ENCODE measurements at regions not wholly inside any gene's neighbourhood (a gene's known extent, or its start where the extent isn't known, plus 50 kb on each side); places are given as distances from the start of the nearest gene placed in this dataset.

DNA sequence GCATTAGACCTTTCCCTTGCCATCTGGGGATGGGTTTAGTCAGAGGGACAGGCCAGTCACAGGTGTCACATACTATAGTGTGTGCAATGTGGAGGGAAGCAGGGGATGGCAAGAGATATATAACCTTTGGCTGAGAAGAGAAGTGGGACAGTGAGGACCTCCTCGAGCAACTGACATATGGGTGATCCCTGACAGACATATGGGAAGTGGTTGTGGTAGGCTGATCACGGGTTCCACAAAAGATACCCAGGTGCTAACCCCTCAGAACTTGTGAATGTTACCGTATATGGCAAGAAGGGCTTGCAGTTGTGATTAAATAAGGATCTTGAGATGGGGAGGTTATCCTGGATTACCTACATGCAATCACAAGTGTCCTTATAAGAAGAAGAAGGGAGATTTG lies 188.1 kb upstream of the MPHOSPH6 start:
- no peak for DNase-seq (ENCODE audit: low spot score)
- TF ChIP-seq, protein P1, sequence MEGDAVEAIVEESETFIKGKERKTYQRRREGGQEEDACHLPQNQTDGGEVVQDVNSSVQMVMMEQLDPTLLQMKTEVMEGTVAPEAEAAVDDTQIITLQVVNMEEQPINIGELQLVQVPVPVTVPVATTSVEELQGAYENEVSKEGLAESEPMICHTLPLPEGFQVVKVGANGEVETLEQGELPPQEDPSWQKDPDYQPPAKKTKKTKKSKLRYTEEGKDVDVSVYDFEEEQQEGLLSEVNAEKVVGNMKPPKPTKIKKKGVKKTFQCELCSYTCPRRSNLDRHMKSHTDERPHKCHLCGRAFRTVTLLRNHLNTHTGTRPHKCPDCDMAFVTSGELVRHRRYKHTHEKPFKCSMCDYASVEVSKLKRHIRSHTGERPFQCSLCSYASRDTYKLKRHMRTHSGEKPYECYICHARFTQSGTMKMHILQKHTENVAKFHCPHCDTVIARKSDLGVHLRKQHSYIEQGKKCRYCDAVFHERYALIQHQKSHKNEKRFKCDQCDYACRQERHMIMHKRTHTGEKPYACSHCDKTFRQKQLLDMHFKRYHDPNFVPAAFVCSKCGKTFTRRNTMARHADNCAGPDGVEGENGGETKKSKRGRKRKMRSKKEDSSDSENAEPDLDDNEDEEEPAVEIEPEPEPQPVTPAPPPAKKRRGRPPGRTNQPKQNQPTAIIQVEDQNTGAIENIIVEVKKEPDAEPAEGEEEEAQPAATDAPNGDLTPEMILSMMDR (conservative IDR thresholded peaks at IDR 0.05; ENCODE audit: low read depth): no peak
- POLR2A ChIA-PET (ENCODE audit: low non-redundant PET): no interaction called here
- CTCF ChIA-PET: interaction anchor here (0.7 kb wide), 1 partner anchor 584 kb away, joined by 6 read pairs; no protein-coding TSS in a partner anchor
- no peak overlapping the region for H3K27ac ChIP-seq

DNA sequence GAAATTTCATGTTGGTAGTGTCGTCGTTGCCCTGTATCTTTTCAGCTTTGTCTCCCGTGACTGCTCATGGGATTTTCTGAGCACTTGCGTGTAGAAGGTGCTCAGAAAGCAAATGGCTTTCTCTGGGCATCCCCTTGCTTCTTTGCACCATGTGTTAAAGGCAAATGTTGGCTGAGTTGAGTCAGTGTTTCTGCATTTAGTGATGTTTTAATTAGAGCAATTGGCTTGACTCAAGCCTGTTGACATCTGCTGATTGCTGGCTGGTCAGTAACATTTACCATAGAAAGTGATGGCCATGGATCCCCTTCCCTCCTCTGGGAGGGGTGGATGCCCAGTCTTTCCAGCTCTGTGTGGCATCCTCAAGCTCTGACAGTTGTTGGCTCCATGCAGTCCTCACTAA lies 187.2 kb upstream of the MPHOSPH6 start:
- H3K27ac ChIP-seq: no peak overlapping the region
- CTCF ChIA-PET: interaction anchor here (0.7 kb wide), 1 partner anchor 583 kb away, joined by 6 read pairs; no protein-coding TSS in a partner anchor
- no peak for DNase-seq (ENCODE audit: low spot score)
- TF ChIP-seq, protein P1 (conservative IDR thresholded peaks at IDR 0.05; ENCODE audit: low read depth): no peak
- POLR2A ChIA-PET (ENCODE audit: low non-redundant PET): no interaction called here

DNA sequence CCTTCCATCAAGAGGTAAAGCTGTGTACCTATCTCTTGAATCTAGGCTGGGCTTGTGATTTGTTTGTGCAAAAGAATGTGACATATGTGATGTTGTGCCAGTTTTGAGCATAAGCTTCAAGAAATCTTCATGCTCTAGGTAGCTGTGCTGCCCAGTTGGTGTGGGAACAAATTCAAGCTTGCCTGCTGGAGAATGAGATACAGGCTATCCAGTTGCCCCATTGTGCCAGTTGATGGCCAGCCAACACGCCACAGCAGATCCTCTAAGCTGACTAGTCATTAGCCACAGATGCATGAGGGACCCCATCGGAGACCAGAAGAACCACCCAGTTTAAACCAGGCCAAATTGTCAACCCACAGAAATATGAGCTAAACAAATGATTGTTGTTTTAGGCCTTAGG lies 180.5 kb upstream of the MPHOSPH6 start:
- no peak overlapping the region for H3K27ac ChIP-seq
- CTCF ChIA-PET: interaction anchor here (0.5 to 1.2 kb wide), 2 partner anchors 87 to 120 kb away, joined by 3 to 4 read pairs; no protein-coding TSS in a partner anchor
- TF ChIP-seq, protein P1 (conservative IDR thresholded peaks at IDR 0.05; ENCODE audit: low read depth): no peak
- POLR2A ChIA-PET (ENCODE audit: low non-redundant PET): no interaction called here
- no peak for DNase-seq (ENCODE audit: low spot score)

DNA sequence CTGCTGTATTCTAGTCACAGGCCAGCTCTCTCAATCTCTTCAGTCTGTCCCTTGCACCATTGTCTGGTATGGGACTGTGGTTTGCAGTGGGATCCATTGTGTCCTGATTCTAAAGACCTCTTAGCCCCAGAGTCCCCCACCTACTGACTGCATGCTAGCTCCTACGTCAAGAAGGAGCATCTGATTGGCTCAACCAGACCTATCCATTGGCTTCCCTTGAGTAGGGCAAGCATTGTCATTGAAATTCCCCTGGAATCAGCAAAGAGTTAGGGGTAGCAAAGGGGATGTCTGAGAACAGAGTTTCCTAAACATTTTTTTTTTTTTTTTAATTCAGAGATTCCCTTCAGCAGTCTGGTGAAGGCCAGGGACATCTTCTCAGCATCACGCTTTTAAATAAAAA lies 175.3 kb upstream of the MPHOSPH6 start:
- ChIA-PET POLR2A (ENCODE audit: low non-redundant PET) (no interaction called here), CTCF (no interaction called here)
- no peak for DNase-seq (ENCODE audit: low spot score)
- TF ChIP-seq, protein P1 (conservative IDR thresholded peaks at IDR 0.05; ENCODE audit: low read depth): no peak
- H3K27ac ChIP-seq: no peak overlapping the region

DNA sequence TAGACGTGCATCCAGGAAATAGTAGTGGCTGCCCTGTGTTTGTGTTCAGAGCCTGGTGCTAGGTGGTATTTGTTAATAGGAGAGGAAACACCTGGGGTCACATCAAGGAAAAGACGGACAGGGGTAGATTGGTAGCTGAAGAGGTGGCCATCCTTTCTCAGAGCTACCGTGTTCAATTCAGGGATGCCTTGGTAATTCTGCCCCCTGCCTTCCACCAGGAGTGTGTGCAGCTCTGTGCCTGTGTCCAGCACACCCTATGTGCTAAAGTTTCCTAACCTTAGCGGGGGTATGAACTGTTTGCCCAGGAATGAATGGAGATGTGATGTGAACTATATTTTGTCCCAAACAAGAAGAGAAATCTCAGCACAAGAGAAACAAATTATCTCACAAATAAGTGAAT lies 174.1 kb upstream of the MPHOSPH6 start:
- POLR2A ChIA-PET (ENCODE audit: low non-redundant PET): no interaction called here
- CTCF ChIA-PET: interaction anchor here (0.7 kb wide), 1 partner anchor 461 kb away, joined by 3 read pairs; no protein-coding TSS in a partner anchor
- no peak for DNase-seq (ENCODE audit: low spot score)
- H3K27ac ChIP-seq: no peak overlapping the region
- TF ChIP-seq, protein P1 (conservative IDR thresholded peaks at IDR 0.05; ENCODE audit: low read depth): no peak

DNA sequence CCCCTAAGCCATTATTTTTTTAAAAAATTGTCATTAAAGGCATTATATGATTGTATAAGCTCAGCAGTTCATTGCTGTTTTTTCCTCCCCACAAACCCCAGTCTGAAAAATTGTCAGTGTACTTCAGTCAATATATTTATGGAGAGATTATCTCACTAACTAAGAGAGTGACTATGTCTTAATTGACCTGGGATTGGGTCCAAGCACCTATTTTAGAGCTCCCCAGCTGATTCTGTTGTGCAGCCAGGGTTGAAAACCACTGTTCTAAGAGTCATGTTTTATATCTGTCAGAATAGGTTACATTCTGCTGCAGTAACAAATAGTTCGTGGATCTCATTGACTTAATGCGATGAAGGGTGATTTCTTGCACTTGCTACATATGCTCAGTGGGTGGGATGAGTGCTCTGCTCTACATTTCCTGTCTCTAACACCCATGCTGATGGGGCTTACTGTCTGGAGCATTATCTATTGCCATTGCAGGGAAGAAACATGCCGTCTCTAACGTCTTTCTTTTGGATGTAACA lies 171.2 kb upstream of the MPHOSPH6 start:
- CTCF ChIA-PET: interaction anchor here (0.6 to 0.7 kb wide), 2 partner anchors 11 to 41 kb away, joined by 4 read pairs; no protein-coding TSS in a partner anchor
- H3K27ac ChIP-seq: no peak overlapping the region
- POLR2A ChIA-PET (ENCODE audit: low non-redundant PET): no interaction called here

More for the DNA sequence above, 171.2 kb upstream of the MPHOSPH6 start:
- DNase-seq (ENCODE audit: low spot score): no peak
- TF ChIP-seq, protein P1 (conservative IDR thresholded peaks at IDR 0.05; ENCODE audit: low read depth): no peak
